Mesenchymal stem cell (in vitro differentiated cells and primary cell): ENCODE measurements at regions not wholly inside any gene's neighbourhood (a gene's known extent, or its start where the extent isn't known, plus 50 kb on each side); places are given as distances from the start of the nearest gene placed in this dataset.
"Not testable (repeated sequence)": the region's sequence is repeated elsewhere in the genome, so short reads cannot be mapped to it uniquely, and the experiment has no call there.

Experiments
- DNase-seq: peaks from one replicate; pipeline ENCODE4 v3.0.0-alpha.2; 2013
- H2AFZ ChIP-seq: one replicate; pipeline ENCODE4 v1.6.1; 2013; ENCODE audit warnings: low read depth, mild to moderate bottlenecking, control low read depth, inconsistent platforms, low read length, moderate library complexity
- H2AK5ac ChIP-seq: 2 replicates; pipeline ENCODE4 v1.6.1; 2013; ENCODE audit warnings: low read length, moderate library complexity, mild to moderate bottlenecking, inconsistent platforms; ENCODE audit not compliant: severe bottlenecking
- H2BK120ac ChIP-seq: one replicate; pipeline ENCODE4 v1.6.1; 2013; ENCODE audit warnings: low read depth, mild to moderate bottlenecking, inconsistent platforms, low read length, moderate library complexity
- H2BK12ac ChIP-seq, 2 experiments: one replicate each; pipeline ENCODE4 v1.6.1; 2013; ENCODE audit warnings: inconsistent platforms in 2 of 2, low read length in 2 of 2, mild to moderate bottlenecking in 2 of 2, moderate library complexity in 2 of 2, control low read depth in 1 of 2
- H2BK15ac ChIP-seq: one replicate; pipeline ENCODE4 v1.6.1; 2013; ENCODE audit warnings: mild to moderate bottlenecking, low read depth, inconsistent platforms; ENCODE audit not compliant: poor library complexity, severe bottlenecking
- H2BK5ac ChIP-seq: 2 replicates; pipeline ENCODE4 v1.6.1; 2013; ENCODE audit warnings: low read depth, mild to moderate bottlenecking, low read length, control low read depth, inconsistent platforms; ENCODE audit not compliant: poor library complexity, severe bottlenecking
- H3K14ac ChIP-seq, 2 experiments: one replicate each; pipeline ENCODE4 v1.6.1; 2013; ENCODE audit warnings: inconsistent platforms in 2 of 2, low read length in 2 of 2, control low read depth in 1 of 2, mild to moderate bottlenecking in 1 of 2, moderate library complexity in 1 of 2
- H3K18ac ChIP-seq, 2 experiments: one replicate each; pipeline ENCODE4 v1.6.1; 2013; ENCODE audit warnings: inconsistent platforms in 2 of 2, low read length in 2 of 2, control low read depth in 1 of 2, low read depth in 1 of 2, mild to moderate bottlenecking in 1 of 2
- H3K23ac ChIP-seq, 2 experiments: one replicate each; pipeline ENCODE4 v1.6.1; 2013; ENCODE audit warnings: inconsistent platforms in 2 of 2, low read length in 2 of 2, mild to moderate bottlenecking in 2 of 2, moderate library complexity in 2 of 2, control low read depth in 1 of 2
- H3K27ac ChIP-seq: 2 replicates; pipeline ENCODE4 v1.5.1; 2013; ENCODE audit warnings: mild to moderate bottlenecking, moderate library complexity, low read length, control low read depth, inconsistent platforms; ENCODE audit not compliant: poor library complexity, severe bottlenecking
- H3K27me3 ChIP-seq, 2 experiments: 2 replicates each; pipeline versions ENCODE4 v1.6.1 to v1.7.0; 2013; ENCODE audit warnings: low read length in 2 of 2, mild to moderate bottlenecking in 2 of 2, moderate library complexity in 2 of 2, control low read depth in 1 of 2, inconsistent platforms in 1 of 2; ENCODE audit not compliant: control insufficient read depth in 1 of 2, insufficient read depth in 1 of 2
- H3K36me3 ChIP-seq, 2 experiments: 2 replicates each; pipeline versions ENCODE4 v1.6.1 to v1.7.0; 2013; ENCODE audit warnings: low read length in 2 of 2, control low read depth in 1 of 2, inconsistent platforms in 1 of 2, low read depth in 1 of 2, mild to moderate bottlenecking in 1 of 2; ENCODE audit not compliant: insufficient read depth in 2 of 2, control insufficient read depth in 1 of 2
- H3K4ac ChIP-seq, 2 experiments: one replicate each; pipeline ENCODE4 v1.6.1; 2013; ENCODE audit warnings: inconsistent platforms in 2 of 2, low read length in 2 of 2, mild to moderate bottlenecking in 2 of 2, moderate library complexity in 2 of 2, control low read depth in 1 of 2, low read depth in 1 of 2
- H3K4me1 ChIP-seq: 2 replicates; pipeline ENCODE4 v1.6.1; 2013; ENCODE audit warnings: low read depth, low read length, control low read depth; ENCODE audit not compliant: control insufficient read depth, insufficient read depth
- H3K4me2 ChIP-seq: 2 replicates; pipeline ENCODE4 v1.6.1; 2013; ENCODE audit warnings: low read length, mild to moderate bottlenecking, inconsistent platforms; ENCODE audit not compliant: poor library complexity, severe bottlenecking
- H3K4me3 ChIP-seq, 2 experiments: 2 replicates each; pipeline versions ENCODE4 v1.5.1 to v1.7.0; 2013; ENCODE audit warnings: low read length in 2 of 2, mild to moderate bottlenecking in 2 of 2, control low read depth in 1 of 2, low read depth in 1 of 2; ENCODE audit not compliant: insufficient read depth in 1 of 2
- H3K79me1 ChIP-seq: replicated peaks from 2 replicates; pipeline ENCODE4 v1.6.1; 2013; ENCODE audit warnings: mild to moderate bottlenecking, control low read depth, low read length, inconsistent platforms; ENCODE audit not compliant: poor library complexity, severe bottlenecking
- H3K9ac ChIP-seq: 2 replicates; pipeline ENCODE4 v1.7.0; 2013; ENCODE audit warnings: mild to moderate bottlenecking, low read length, moderate library complexity
- H3K9me3 ChIP-seq: 2 replicates; pipeline ENCODE4 v1.7.0; 2013; ENCODE audit warnings: mild to moderate bottlenecking, low read length; ENCODE audit not compliant: control insufficient read depth
- H4K8ac ChIP-seq: one replicate; pipeline ENCODE4 v1.6.1; 2013; ENCODE audit warnings: inconsistent platforms, mild to moderate bottlenecking, low read length, moderate library complexity
- H4K91ac ChIP-seq: one replicate; pipeline ENCODE4 v1.6.1; 2013; ENCODE audit warnings: mild to moderate bottlenecking, low read length, inconsistent platforms
- WGBS: methylation state at CpG from one replicate; pipeline ENCODE4 v1.1.7; 2013; ENCODE audit warnings: mixed read lengths; 5-methylcytosine and 5-hydroxymethylcytosine counted together

DNA sequence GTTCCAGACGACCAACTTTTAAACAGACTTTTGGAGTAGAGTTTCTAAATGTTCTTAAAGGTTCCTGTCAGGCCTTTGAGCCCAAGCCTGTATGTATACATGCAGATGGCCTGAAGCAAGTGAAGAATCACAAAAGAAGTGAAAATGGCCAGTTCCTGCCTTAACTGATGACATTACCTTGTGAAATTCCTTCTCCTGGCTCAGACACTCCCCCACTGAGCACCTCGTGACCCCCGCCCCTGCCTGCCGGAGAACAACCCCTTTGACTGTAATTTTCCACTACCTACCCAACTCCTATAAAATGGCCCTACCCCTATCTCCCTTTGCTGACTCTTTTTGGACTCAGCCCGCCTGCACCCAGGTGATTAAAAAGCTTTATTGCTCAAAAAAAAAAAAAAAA is 180.0 kb upstream of the GRIK3 start:
- not testable (repeated sequence) for H2BK120ac ChIP-seq, H3K4ac ChIP-seq, H3K23ac ChIP-seq, H3K79me1 ChIP-seq, H4K91ac ChIP-seq, H2BK12ac ChIP-seq, H3K4me2 ChIP-seq, H3K4me3 ChIP-seq, H3K27ac ChIP-seq, H4K8ac ChIP-seq, H2AK5ac ChIP-seq, DNase-seq, H3K14ac ChIP-seq, H3K9ac ChIP-seq, H2BK15ac ChIP-seq, H3K18ac ChIP-seq, H2AFZ ChIP-seq, H3K36me3 ChIP-seq, H2BK5ac ChIP-seq, H3K27me3 ChIP-seq, H3K4me1 ChIP-seq, H3K9me3 ChIP-seq
- 51% methylated on average over 3 of the region's 5 CpGs for WGBS

DNA sequence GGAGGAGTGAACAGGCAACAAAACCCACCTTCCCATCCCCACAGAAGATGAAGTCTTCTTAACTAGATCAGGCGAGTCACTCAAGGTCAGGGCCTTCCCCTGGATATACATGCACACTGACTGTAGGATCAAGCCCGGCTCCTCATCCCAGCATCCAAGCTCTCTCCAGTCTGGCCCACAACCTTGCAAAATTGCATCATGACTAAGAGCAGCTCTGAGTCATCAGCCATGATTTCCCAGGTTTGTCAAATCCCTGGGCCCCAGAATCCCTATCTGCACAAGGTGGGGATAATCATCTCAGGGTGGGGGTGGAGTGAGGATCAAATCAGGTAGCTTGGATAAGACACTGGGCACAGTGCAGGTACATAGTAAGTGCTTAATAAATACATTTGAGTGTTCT is 199.3 kb upstream of the GRIK3 start:
- H3K18ac ChIP-seq, result no peak overlapping the region
- no peak overlapping the region for H4K91ac ChIP-seq
- H4K8ac ChIP-seq, result no peak overlapping the region
- no peak overlapping the region for H2BK5ac ChIP-seq
- no peak overlapping the region for H3K4me2 ChIP-seq
- no peak overlapping the region for H3K4ac ChIP-seq
- WGBS, result 84% methylated on average over 2 of the region's 2 CpGs
- no peak for DNase-seq
- H3K14ac ChIP-seq, result no peak overlapping the region
- H2BK15ac ChIP-seq, result no peak overlapping the region
- peaks cover 9% of the 10 kb centered on the region for H3K9me3 ChIP-seq
- no peak overlapping the region for H2BK12ac ChIP-seq
- no peaks in the 10 kb centered on the region for H3K4me1 ChIP-seq
- H3K36me3 ChIP-seq, result no peaks in the 10 kb centered on the region
- no peak overlapping the region for H3K9ac ChIP-seq
- H3K27ac ChIP-seq, result no peak overlapping the region
- H3K27me3 ChIP-seq, result peaks cover 0 to 7% of the 10 kb centered on the region in 2 experiments
- H2AFZ ChIP-seq, result no peak overlapping the region
- no peak overlapping the region for H2BK120ac ChIP-seq
- no peak overlapping the region for H3K4me3 ChIP-seq
- no peak overlapping the region for H3K23ac ChIP-seq
- no peak overlapping the region for H2AK5ac ChIP-seq
- no peaks in the 10 kb centered on the region for H3K79me1 ChIP-seq

GRCh38 chr1:37234941-37235418 is 200.7 kb upstream of the GRIK3 start:
- no peak overlapping the region for H2BK5ac ChIP-seq
- H2AK5ac ChIP-seq, result no peak overlapping the region
- H3K23ac ChIP-seq, result no peak overlapping the region
- H3K9me3 ChIP-seq, result peaks cover 9% of the 10 kb centered on the region
- no peak overlapping the region for H3K18ac ChIP-seq
- H2AFZ ChIP-seq, result no peak overlapping the region
- WGBS, result 30% methylated on average over 9 of the region's 12 CpGs
- no peak overlapping the region for H2BK120ac ChIP-seq
- no peak overlapping the region for H4K91ac ChIP-seq
- H3K9ac ChIP-seq, result no peak overlapping the region
- peaks cover 0 to 7% of the 10 kb centered on the region in 2 experiments for H3K27me3 ChIP-seq
- H2BK12ac ChIP-seq, result no peak overlapping the region
- no peaks in the 10 kb centered on the region for H3K36me3 ChIP-seq
- H3K27ac ChIP-seq, result no peak overlapping the region
- H2BK15ac ChIP-seq, result no peak overlapping the region
- DNase-seq, result no peak
- no peak overlapping the region for H3K4me2 ChIP-seq
- no peak overlapping the region for H4K8ac ChIP-seq
- H3K79me1 ChIP-seq, result no peaks in the 10 kb centered on the region
- H3K4ac ChIP-seq, result no peak overlapping the region
- H3K4me1 ChIP-seq, result no peaks in the 10 kb centered on the region
- H3K14ac ChIP-seq, result no peak overlapping the region
- no peak overlapping the region for H3K4me3 ChIP-seq

DNA sequence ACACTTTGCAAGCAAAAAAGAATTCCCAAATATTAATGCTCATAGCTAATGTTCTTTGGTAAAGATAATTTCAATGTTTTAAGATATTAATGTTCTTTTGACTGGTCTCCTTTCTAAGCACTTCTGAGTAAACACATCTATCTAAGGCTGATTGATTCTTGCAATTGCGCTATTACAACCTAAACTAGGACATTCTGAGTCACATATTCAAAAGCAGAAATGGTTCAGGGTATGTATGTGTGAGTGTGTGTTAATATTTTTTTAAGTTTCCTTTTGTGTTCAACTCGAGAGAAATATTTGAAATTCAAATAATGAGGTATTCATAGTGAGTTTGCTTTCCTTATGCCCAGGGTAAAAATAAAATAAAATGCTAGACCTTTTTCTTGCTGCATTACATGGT is 203.6 kb upstream of the GRIK3 start:
- no peaks in the 10 kb centered on the region for H3K79me1 ChIP-seq
- no peak overlapping the region for H4K8ac ChIP-seq
- no peak overlapping the region for H3K23ac ChIP-seq
- H2AK5ac ChIP-seq, result no peak overlapping the region
- H3K18ac ChIP-seq, result no peak overlapping the region
- H2BK120ac ChIP-seq, result no peak overlapping the region
- H3K9me3 ChIP-seq, result peaks cover 6% of the 10 kb centered on the region
- H3K4me3 ChIP-seq, result no peak overlapping the region
- H3K14ac ChIP-seq, result no peak overlapping the region
- H2AFZ ChIP-seq, result no peak overlapping the region
- no peak overlapping the region for H3K4ac ChIP-seq
- no peak overlapping the region for H2BK5ac ChIP-seq
- no peaks in the 10 kb centered on the region for H3K36me3 ChIP-seq
- H3K9ac ChIP-seq, result no peak overlapping the region
- no peak overlapping the region for H2BK15ac ChIP-seq
- WGBS, result 62% methylated on average over 2 of the region's 2 CpGs
- no peak overlapping the region for H4K91ac ChIP-seq
- no peak overlapping the region for H3K27ac ChIP-seq
- H3K27me3 ChIP-seq, result peaks cover 0 to 16% of the 10 kb centered on the region in 2 experiments
- no peak overlapping the region for H2BK12ac ChIP-seq
- peaks cover 1% of the 10 kb centered on the region for H3K4me1 ChIP-seq
- no peak for DNase-seq
- H3K4me2 ChIP-seq, result no peak overlapping the region
